HCEC 1CT (cell line): ENCODE measurements at regions not wholly inside any gene's neighbourhood (a gene's known extent, or its start where the extent isn't known, plus 50 kb on each side); places are given as distances from the start of the nearest gene placed in this dataset.

Experiments used
- DNase-seq: peaks from one replicate; pipeline ENCODE4 v3.0.0-alpha.2; 2017

DNA sequence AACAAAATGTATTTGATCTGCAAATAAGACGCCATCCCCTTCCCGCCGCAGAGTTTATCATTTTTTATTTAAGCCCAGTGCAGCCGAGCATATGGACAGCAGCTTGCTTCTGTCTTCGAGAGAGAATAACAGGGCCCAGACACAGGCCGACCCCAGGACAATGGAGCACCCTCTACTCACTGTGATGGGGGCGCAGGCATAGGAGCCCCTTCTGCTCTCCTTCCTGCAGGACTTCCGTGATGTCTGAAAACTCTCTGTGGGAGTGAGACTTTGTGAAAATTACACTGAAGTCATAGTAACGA lies 134.8 kb downstream of the OAT start:
- DNase-seq: no peak

DNA sequence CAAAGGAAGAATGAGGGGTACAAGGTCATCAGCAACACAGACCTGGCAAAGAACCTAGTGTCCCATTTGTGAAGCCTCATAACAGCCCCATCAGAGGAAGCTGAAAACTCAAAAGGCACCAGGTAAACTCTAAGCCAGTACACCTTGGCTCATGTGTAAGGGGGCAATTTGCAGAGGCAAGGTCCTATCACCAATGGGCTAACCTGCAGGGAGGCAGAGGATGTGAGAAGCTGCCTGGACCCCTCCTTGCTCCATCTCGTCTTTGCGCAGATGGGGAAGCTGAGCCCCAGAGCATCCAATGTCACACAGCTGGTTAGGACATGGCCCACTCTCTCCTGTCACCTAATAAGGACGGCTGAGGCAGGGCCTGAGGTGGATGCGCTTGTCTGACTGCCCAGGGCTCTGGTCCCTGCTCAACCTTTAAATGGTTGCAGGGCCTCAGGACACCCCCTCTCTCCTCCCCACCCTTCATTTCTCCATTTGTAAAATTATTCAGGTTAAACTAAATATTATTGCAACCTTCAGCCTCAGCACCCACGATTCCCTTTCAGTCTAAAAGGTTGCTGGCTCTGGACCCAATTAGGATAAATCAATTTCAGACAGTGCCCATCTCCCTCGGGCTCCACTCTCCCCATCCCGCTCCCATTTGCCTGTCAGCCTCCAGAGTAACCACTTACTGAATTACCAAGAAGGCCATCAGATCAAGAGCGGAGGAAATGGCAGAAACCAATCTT lies 135.3 kb downstream of the OAT start:
- DNase-seq: no peak

DNA sequence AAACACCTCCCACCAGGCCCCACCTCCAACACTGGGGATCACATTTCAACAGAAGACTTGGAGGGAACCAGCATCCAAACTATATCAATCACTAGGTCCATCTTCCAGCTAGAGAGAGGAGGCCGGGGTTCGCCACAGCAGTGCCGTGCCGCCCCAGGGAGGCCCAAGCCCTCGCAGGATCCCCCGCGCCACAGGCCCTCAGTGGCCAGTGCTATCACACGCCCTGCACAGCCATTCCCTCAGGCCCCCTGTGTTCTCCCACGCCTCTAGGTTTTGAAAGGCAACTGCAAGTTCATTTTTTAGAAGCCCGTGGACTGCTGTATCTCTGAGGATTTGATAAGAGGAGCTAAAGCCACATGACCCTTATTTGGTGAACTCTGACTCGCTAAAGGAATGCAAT lies 136.4 kb downstream of the OAT start:
- DNase-seq: no peak

GRCh38 chr10:124281666-124282065 lies 137.1 kb downstream of the OAT start:
- no peak for DNase-seq

DNA sequence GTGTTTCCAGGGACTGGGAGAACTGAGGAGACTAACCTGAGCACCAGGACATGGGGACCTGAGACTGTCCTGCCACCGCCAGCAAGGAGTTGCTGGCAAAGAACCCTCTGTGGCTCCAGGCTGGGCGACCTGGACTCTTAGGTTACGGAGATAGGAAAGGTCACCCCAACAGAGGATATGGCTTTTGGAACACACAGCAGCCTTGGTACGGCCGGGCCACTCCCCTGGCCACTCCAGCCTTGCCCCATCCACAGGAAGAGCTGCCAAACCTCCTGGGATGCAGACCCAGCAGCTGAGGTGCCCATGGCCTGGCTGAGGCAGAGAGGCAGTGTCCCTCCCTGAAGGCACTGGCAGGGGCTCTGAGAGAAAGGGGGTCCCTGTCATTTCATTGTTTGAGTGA lies 137.8 kb downstream of the OAT start:
- DNase-seq: no peak

GRCh38 chr10:124279882-124280281 lies 138.8 kb downstream of the OAT start:
- no peak for DNase-seq

DNA sequence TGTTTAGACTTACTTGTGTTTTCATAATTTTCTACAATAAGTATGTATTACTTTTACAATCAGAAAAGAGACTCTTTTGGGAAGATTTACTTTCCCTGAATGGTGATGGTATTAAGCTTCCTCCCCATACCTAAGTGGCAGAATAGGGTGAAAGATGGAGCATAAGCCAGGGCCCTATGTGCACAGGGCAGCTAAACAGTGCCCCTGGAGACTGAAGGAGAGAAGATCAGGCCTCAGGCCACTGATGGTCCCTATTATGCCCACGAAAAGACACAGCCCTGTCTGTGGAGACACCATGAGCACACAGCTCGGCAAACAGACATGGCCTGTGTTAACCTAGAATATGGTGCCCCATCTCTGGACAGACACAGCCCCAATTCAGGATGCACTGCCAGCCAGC lies 139.4 kb downstream of the OAT start:
- no peak for DNase-seq

- no peak for DNase-seq
Measured at GRCh38 chr10:124278356-124278755, 140.4 kb downstream of the OAT start.

DNA sequence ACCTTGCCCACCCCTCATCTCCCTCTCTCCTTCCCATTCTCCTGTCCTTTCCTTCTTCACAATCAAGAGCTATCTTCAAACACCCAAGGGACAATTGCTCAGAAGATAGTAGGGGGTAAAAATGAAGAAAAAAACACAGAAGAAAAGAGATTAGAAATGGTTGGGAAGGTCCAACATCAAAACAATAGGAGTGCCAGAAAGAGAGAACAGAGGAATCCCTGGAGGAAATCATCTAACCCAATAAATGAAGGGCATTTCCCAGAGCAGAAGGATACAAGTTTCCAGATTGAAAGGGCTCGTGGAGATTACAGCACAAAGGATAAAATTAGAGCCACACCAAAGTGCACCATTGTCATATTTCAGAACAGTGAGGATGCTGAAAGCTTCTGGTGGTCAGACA lies 145.6 kb downstream of the OAT start:
- no peak for DNase-seq

GRCh38 chr10:124271676-124272075 lies 147.0 kb downstream of the OAT start:
- DNase-seq: no peak

DNA sequence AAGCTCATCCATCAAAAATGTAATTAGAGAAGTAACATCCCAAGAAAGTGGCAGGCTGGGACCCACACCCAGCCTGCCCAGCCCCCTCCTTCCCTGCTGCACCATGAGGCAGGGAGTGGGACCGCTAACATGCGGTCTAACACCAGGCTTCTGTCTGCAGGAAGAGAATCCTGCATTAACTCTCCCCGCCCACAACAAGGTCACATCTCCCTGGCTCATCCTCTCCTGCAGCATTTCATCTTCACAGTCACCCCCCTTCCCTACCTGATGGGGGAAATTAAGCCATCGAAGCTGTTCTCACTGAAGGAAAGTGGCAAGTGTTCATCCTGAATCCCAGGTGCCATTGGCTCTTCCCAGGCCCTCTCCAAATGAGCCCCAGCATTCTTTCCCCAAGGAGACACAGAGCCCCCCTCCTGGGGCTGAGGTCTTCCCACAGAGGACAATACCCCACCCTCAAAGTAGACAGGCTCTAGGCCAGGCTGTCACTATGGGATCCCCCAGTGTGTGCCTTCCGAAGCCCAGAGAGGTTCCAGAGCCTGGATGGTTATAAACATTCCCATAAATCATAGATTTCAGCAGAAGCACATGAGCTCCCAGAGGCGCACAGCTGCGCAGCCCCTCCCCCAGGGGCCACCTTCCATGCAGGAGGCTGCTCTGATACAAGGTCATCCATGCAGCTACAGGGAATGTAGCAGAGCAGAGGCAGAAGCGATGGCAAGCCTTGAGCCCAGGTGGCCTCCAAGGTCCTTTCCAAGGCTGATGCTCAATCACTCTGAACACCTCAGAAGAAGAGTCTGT lies 148.0 kb downstream of the OAT start:
- DNase-seq: no peak

GRCh38 chr10:124268976-124269375 lies 149.7 kb downstream of the OAT start:
- no peak for DNase-seq

DNA sequence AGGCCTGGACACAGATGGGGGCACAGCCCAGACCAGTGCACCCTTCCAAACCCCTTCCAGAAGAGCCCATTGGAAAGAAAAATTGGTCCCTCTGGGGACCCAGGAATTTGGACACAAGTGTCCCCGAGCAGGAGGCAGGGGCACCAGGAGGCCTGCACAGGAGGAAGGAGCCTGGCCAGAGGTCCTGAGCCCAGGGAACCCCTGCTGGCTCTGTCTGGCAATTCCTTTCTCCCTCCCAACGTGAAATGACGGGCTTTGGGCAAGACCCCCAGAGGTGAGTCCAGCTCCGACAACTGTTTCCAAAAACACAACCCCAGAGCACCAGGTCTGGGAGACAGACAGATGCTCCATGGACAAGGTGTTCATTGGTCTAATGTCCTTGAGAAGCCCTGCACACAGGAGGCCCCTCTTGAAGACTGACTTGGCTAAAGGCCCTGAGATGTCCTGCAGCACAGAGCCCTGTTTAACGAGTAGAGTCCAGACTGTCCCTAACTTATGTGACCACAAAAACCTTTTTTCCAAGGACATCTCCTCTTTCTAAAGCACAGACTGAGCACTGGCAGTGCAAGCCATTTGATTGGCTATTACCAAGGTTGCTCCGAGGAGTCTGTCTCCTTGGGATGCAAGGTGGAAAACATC lies 150.7 kb downstream of the OAT start:
- DNase-seq: no peak

DNA sequence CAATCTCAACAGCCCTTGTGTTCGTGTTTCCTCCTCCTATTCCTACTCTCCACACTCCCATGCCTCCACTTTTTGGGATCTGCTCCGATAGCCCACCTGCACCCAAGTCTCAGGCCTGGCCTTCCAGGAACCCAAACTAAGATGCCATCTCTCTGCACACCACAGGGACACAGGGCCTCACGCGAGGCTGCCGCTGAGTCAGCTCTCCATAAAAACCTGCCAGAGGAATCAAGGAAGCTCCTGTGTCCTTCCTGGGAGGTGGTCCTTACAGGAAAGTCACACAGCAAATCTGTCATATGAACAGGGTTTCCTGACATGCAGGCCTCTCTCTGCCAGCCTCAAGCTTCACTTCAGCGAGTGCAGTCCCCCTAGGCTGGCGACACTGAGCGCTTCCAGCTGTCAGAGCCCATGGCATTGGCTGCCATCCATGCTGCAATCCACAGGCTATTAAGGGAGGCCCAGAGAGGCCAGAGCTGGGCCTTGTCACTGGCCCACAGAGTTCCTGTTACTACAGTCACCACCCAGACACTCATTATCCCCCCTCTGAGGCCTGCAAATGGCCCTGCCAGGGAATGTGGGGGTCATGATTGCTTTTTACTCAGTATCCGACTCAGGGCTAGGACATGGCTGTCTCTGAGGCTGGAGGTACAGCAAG lies 151.4 kb downstream of the OAT start:
- DNase-seq: no peak

DNA sequence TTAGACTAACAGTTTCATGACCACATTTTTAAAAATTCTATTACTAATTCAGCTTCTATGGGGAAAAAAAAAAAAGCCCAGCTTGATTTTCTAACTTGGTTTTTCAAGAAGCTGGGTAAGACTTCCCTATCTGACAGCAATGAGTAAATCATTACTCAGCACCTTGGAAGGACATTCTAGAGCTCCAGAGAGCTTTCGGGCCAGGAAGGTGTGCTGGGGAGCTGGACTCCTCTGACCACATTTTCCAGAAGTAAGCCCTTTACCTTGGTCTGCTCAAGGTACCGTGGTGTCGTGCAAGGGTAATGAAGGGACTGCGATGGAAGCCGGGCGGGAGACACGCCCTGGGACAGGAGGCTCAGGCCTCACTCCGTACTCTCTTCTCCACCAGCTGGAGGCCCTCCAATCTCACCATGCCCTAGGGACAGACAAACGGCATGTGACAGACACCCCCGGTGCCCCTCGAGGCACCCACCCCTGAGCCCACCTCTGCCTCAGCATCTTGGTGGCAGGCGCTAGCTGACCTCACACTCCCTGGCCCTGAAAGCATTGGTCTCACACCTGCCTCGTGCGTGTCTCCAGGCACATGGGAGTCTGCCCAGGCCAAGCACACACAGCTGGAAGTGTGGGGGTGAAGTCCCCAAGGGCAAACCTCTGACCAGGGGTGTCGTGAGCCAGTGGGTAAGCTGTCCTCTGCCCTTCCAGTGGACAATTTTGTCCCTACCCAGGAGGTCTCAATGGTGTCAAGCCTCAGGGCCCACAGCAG lies 152.1 kb downstream of the OAT start:
- no peak for DNase-seq

DNA sequence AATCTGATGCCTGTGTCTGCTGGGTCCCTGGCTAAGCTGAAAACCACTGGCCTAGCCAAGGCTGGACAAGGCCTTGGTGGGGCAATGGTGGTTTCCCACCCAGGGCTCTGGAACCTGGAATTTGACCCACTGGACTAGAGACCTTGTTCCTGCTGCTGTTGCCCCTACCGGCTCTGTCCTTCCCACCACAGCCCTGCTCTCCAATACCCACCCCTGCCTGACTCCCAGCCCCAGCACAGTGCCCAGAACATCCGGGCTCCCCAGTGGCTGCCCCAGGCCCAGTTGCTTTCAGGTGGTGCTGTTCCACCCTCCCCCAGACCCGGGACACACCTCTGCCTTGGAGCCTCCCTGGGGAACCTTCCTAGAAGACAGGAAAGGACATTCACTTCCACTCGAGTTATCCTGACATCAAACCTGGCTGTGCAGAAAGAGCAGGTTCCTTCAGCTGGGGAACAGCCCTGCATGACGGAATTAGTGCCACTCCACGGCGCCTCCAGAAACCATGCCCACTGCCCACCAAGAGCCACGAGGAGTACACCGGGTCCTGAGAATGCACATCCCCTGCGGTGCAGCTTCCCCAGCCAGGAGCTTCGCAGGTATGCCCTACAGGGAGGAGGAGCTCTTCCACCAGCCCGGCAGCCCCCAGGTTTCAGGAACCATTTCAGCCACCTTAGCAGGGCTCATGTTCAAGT lies 152.8 kb downstream of the OAT start:
- no peak for DNase-seq

GRCh38 chr10:124265391-124265745 lies 153.4 kb downstream of the OAT start:
- DNase-seq: no peak

DNA sequence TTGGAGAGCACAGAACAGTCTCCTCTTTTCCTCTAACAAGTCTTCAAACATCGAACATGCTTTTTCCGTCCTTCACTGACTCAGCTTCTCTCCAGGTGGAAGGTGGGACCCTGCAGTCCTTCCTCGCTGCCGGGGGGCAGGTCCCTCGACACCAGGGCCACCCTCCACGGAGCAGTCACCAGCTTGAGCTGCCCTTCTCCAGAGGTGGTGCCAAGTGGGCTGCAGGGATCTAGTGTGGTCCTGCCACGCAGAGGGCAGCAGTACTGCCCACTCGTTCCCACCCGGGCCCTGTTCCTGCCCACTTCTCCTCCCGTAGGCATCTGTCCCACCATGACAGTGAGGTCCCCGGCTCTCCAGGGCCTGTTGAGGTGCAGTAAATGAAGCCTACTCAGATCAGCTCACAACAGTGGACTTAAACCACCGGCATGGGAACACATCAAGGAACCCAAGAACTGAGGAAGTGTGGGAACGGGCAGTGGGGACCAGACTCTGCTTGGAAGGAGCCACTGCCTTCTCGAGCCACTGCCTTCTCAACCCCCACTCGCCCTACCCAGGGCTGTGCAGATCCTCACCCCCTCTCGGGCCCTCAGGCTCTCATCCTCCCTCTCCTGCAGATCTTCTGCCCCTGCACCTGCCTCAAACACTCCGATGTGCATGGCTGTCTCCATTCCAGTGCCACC lies 153.9 kb downstream of the OAT start:
- no peak for DNase-seq

DNA sequence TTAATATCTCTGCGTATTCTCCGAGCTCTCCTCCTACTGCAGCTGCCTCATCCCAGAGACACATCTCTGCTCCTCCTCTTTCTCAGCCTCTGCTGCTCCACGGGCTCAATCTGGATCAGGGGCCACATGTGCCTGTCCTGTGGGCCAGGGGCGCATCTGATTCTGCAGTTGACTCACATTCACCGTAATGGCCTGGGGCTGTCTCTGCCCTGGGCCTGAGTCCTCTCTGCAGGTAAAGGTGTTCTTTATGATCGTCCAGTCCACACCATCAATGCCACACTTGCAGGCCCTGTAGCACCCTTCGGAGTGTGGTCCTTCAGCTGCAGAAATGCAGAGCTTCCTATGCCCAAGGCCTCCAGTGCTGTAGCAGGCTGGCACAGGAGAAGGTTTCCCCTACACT lies 154.5 kb downstream of the OAT start:
- DNase-seq: no peak

- no peak for DNase-seq
Measured at GRCh38 chr10:124263726-124264125, 155.0 kb downstream of the OAT start.

- DNase-seq: no peak
Measured at GRCh38 chr10:124262971-124263370, 155.8 kb downstream of the OAT start.
